Progenitor cell of endocrine pancreas (in vitro differentiated cells): ENCODE measurements at regions not wholly inside any gene's neighbourhood (a gene's known extent, or its start where the extent isn't known, plus 50 kb on each side); places are given as distances from the start of the nearest gene placed in this dataset.

Source experiments
- DNase-seq: peaks from one replicate; pipeline ENCODE4 v3.0.0; 2021; ENCODE audit warnings: low spot score; ENCODE audit not compliant: unreplicated experiment
- H3K27ac Mint-ChIP-seq: 2 replicates; pipeline ENCODE4 v1.8.0; 2021; ENCODE audit warnings: mild to moderate bottlenecking, moderate library complexity, mixed read lengths
- H3K27me3 Mint-ChIP-seq: 2 replicates; pipeline ENCODE4 v1.8.0; 2021; ENCODE audit warnings: mixed read lengths
- H3K36me3 Mint-ChIP-seq: 2 replicates; pipeline ENCODE4 v1.8.0; 2022; ENCODE audit warnings: mixed read lengths; ENCODE audit not compliant: insufficient read depth
- H3K4me1 Mint-ChIP-seq: 2 replicates; pipeline ENCODE4 v1.8.0; 2021; ENCODE audit warnings: low read depth, mixed read lengths
- H3K4me3 Mint-ChIP-seq: 2 replicates; pipeline ENCODE4 v1.8.0; 2021; ENCODE audit warnings: low read depth, mild to moderate bottlenecking, moderate library complexity, mixed read lengths
- H3K9me3 Mint-ChIP-seq: 2 replicates; pipeline ENCODE4 v1.8.0; 2021; ENCODE audit warnings: low read depth, mixed read lengths
- CTCF ChIP-seq: fragments of 200-600 bp; sonication (generic); IDR thresholded peaks from one replicate; pipeline ENCODE4 v1.5.0; 2021; ENCODE audit warnings: antibody characterized with exemption, mild to moderate bottlenecking; ENCODE audit not compliant: unreplicated experiment

- TF ChIP-seq CTCF = no peak
- no peak for DNase-seq
- no peak overlapping the region for H3K4me3 Mint-ChIP-seq
- H3K27ac Mint-ChIP-seq = no peak overlapping the region
- H3K27me3 Mint-ChIP-seq = no peaks in the 10 kb centered on the region
- no peaks in the 10 kb centered on the region for H3K4me1 Mint-ChIP-seq
- no peaks in the 10 kb centered on the region for H3K36me3 Mint-ChIP-seq
- no peaks in the 10 kb centered on the region for H3K9me3 Mint-ChIP-seq
Measured at GRCh38 chr2:123644053-123644452, 381.0 kb upstream of the CNTNAP5 start.

- H3K27me3 Mint-ChIP-seq = no peaks in the 10 kb centered on the region
- no peak overlapping the region for H3K4me3 Mint-ChIP-seq
- no peak for TF ChIP-seq CTCF
- H3K36me3 Mint-ChIP-seq = no peaks in the 10 kb centered on the region
- peak overlapping the region; percentile 39 for H3K27ac Mint-ChIP-seq
- no peaks in the 10 kb centered on the region for H3K9me3 Mint-ChIP-seq
- H3K4me1 Mint-ChIP-seq = no peaks in the 10 kb centered on the region
- no peak for DNase-seq
Measured at GRCh38 chr2:123648016-123648415, 377.1 kb upstream of the CNTNAP5 start.

GRCh38 chr2:123648956-123649355 lies 376.1 kb upstream of the CNTNAP5 start:
- H3K27ac Mint-ChIP-seq = no peak overlapping the region
- H3K27me3 Mint-ChIP-seq = no peaks in the 10 kb centered on the region
- no peaks in the 10 kb centered on the region for H3K9me3 Mint-ChIP-seq
- H3K36me3 Mint-ChIP-seq = no peaks in the 10 kb centered on the region
- no peak for TF ChIP-seq CTCF
- no peak overlapping the region for H3K4me3 Mint-ChIP-seq
- DNase-seq = no peak
- H3K4me1 Mint-ChIP-seq = no peaks in the 10 kb centered on the region

- Mint-ChIP-seq H3K4me3 (no peak overlapping the region), H3K27me3 (no peaks in the 10 kb centered on the region), H3K36me3 (no peaks in the 10 kb centered on the region), H3K9me3 (no peaks in the 10 kb centered on the region), H3K4me1 (peaks cover 6% of the 10 kb centered on the region), H3K27ac (no peak overlapping the region)
- DNase-seq = no peak
- TF ChIP-seq CTCF = no peak
Measured at GRCh38 chr2:123651151-123651550, 373.9 kb upstream of the CNTNAP5 start.

- Mint-ChIP-seq H3K4me1 (peaks cover 6% of the 10 kb centered on the region), H3K9me3 (no peaks in the 10 kb centered on the region), H3K4me3 (no peak overlapping the region), H3K36me3 (no peaks in the 10 kb centered on the region), H3K27me3 (no peaks in the 10 kb centered on the region), H3K27ac (no peak overlapping the region)
- DNase-seq = no peak
- TF ChIP-seq CTCF = no peak
Measured at GRCh38 chr2:123652320-123652719, 372.8 kb upstream of the CNTNAP5 start.
